ENCODE measurements at regions not wholly inside any gene's neighbourhood (a gene's known extent, or its start where the extent isn't known, plus 50 kb on each side); places are given as distances from the start of the nearest gene placed in this dataset.
"Not testable (repeated sequence)": the region's sequence is repeated elsewhere in the genome, so short reads cannot be mapped to it uniquely, and the experiment has no call there.

DNA sequence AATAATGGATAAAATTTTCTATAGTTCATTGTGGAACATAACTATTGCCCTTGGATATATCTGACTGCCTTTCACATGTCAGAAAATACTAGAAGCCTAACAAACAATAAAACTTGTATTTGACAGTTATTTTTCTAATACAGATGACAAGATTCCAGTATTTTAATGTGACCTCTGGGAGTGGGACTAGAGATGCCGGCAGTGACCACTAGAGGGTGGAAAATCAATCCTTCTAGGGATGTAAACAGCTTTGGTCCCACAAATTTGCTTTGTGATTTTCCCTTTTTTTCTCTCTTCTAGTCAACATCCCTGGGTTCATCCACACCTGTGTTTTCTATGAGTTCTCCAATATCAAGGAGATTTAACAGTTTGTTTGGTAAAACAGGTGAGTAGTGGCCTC lies 813.7 kb downstream of the SPATA31A1 start:
- H3K27me3 ChIP-seq (replicated peaks in 1 of 2; ENCODE audit: control insufficient read depth in 2 of 2, insufficient read depth in 2 of 2, low read length in 1 of 2); CTCF ChIA-PET; H3K36me3 ChIP-seq (ENCODE audit: control insufficient read depth in 2 of 2, insufficient read depth in 2 of 2, low read length in 1 of 2); in situ Hi-C loops (cut with MboI); H2AFZ ChIP-seq (ENCODE audit: control insufficient read depth, low read depth, low read length); SMC1A ChIA-PET (ENCODE audit: uncharacterized antibody, unreplicated experiment); H3K4me1 ChIP-seq (ENCODE audit: control insufficient read depth, insufficient read depth, low read length); H4K20me1 ChIP-seq (ENCODE audit: control insufficient read depth, insufficient read depth); H3K4me2 ChIP-seq (ENCODE audit: control insufficient read depth, insufficient read depth); intact Hi-C loops (cut with micrococcal nuclease; ENCODE audit: unreplicated experiment); H3K9ac ChIP-seq (ENCODE audit: control insufficient read depth, insufficient read depth, low read length); RAD21 ChIA-PET (ENCODE audit: unreplicated experiment); POLR2A ChIA-PET; H3K79me2 ChIP-seq (ENCODE audit: control insufficient read depth, insufficient read depth, low read length); DNase-seq (ENCODE audit: low read depth, low spot score); H3K9me3 ChIP-seq (replicated peaks; ENCODE audit: control insufficient read depth, insufficient read depth, low read length); H3K4me3 ChIP-seq; FAIRE-seq; H3K27ac ChIP-seq (ENCODE audit: control insufficient read depth, insufficient read depth); BruUV-seq (replicated peaks): not testable (repeated sequence)
- peak; percentile 89 for ATAC-seq
- WGBS (ENCODE audit: insufficient coverage, insufficient replicate concordance, low lambda C conversion rate, missing lambda C conversion rate), result no CpG with 5 or more reads among the region's 1 CpG

GRCh38 chr9:40173316-40173715 lies 817.8 kb downstream of the SPATA31A1 start:
- H3K9me3 ChIP-seq (replicated peaks; ENCODE audit: control insufficient read depth, insufficient read depth, low read length); RAD21 ChIA-PET (ENCODE audit: unreplicated experiment); FAIRE-seq; H3K4me2 ChIP-seq (ENCODE audit: control insufficient read depth, insufficient read depth); H3K4me3 ChIP-seq; SMC1A ChIA-PET (ENCODE audit: uncharacterized antibody, unreplicated experiment); in situ Hi-C loops (cut with MboI); BruUV-seq (replicated peaks); intact Hi-C loops (cut with micrococcal nuclease; ENCODE audit: unreplicated experiment); POLR2A ChIA-PET; H3K27ac ChIP-seq (ENCODE audit: control insufficient read depth, insufficient read depth); H3K4me1 ChIP-seq (ENCODE audit: control insufficient read depth, insufficient read depth, low read length); H3K36me3 ChIP-seq (ENCODE audit: control insufficient read depth in 2 of 2, insufficient read depth in 2 of 2, low read length in 1 of 2); CTCF ChIA-PET; H2AFZ ChIP-seq (ENCODE audit: control insufficient read depth, low read depth, low read length); H4K20me1 ChIP-seq (ENCODE audit: control insufficient read depth, insufficient read depth); H3K9ac ChIP-seq (ENCODE audit: control insufficient read depth, insufficient read depth, low read length); ATAC-seq; H3K27me3 ChIP-seq (replicated peaks in 1 of 2; ENCODE audit: control insufficient read depth in 2 of 2, insufficient read depth in 2 of 2, low read length in 1 of 2); H3K79me2 ChIP-seq (ENCODE audit: control insufficient read depth, insufficient read depth, low read length); DNase-seq (ENCODE audit: low read depth, low spot score): not testable (repeated sequence)
- WGBS (ENCODE audit: insufficient coverage, insufficient replicate concordance, low lambda C conversion rate, missing lambda C conversion rate), result 11% methylated on average over 1 of the region's 4 CpGs

DNA sequence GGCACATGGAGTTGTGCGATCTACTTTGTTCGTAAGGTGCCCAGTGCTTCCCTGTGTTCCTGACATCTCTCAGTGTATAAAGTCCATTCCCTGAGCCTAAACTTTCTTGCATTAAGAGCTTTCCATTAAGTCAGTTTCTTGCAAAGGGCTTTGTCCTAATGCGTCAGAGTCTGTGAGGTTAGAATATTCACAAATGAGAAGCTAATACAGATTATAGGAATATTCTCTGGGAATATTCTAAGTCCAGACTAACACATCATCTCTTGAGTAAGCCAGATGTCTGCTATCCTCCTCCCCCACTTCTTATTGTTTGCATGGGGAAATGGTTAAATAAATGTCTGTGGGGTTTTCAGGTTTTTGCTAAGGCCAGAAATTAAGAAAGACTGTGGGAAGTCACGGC lies 818.6 kb downstream of the SPATA31A1 start:
- H3K79me2 ChIP-seq (ENCODE audit: control insufficient read depth, insufficient read depth, low read length); FAIRE-seq; H3K9me3 ChIP-seq (replicated peaks; ENCODE audit: control insufficient read depth, insufficient read depth, low read length); BruUV-seq (replicated peaks); H3K4me1 ChIP-seq (ENCODE audit: control insufficient read depth, insufficient read depth, low read length); H3K4me3 ChIP-seq; in situ Hi-C loops (cut with MboI); ATAC-seq; H3K36me3 ChIP-seq (ENCODE audit: control insufficient read depth in 2 of 2, insufficient read depth in 2 of 2, low read length in 1 of 2); POLR2A ChIA-PET; H4K20me1 ChIP-seq (ENCODE audit: control insufficient read depth, insufficient read depth); H3K4me2 ChIP-seq (ENCODE audit: control insufficient read depth, insufficient read depth); CTCF ChIA-PET; RAD21 ChIA-PET (ENCODE audit: unreplicated experiment); H2AFZ ChIP-seq (ENCODE audit: control insufficient read depth, low read depth, low read length); H3K27ac ChIP-seq (ENCODE audit: control insufficient read depth, insufficient read depth); H3K9ac ChIP-seq (ENCODE audit: control insufficient read depth, insufficient read depth, low read length); intact Hi-C loops (cut with micrococcal nuclease; ENCODE audit: unreplicated experiment); DNase-seq (ENCODE audit: low read depth, low spot score); SMC1A ChIA-PET (ENCODE audit: uncharacterized antibody, unreplicated experiment); H3K27me3 ChIP-seq (replicated peaks in 1 of 2; ENCODE audit: control insufficient read depth in 2 of 2, insufficient read depth in 2 of 2, low read length in 1 of 2): not testable (repeated sequence)
- WGBS (ENCODE audit: insufficient coverage, insufficient replicate concordance, low lambda C conversion rate, missing lambda C conversion rate), result no CpG with 5 or more reads among the region's 4 CpGs

GRCh38 chr9:40177403-40177802 lies 821.9 kb downstream of the SPATA31A1 start:
- H3K4me2 ChIP-seq (ENCODE audit: control insufficient read depth, insufficient read depth); ATAC-seq; POLR2A ChIA-PET; H3K4me3 ChIP-seq; H3K9me3 ChIP-seq (replicated peaks; ENCODE audit: control insufficient read depth, insufficient read depth, low read length); in situ Hi-C loops (cut with MboI); intact Hi-C loops (cut with micrococcal nuclease; ENCODE audit: unreplicated experiment); SMC1A ChIA-PET (ENCODE audit: uncharacterized antibody, unreplicated experiment); FAIRE-seq; CTCF ChIA-PET; H3K79me2 ChIP-seq (ENCODE audit: control insufficient read depth, insufficient read depth, low read length); H3K27ac ChIP-seq (ENCODE audit: control insufficient read depth, insufficient read depth); H4K20me1 ChIP-seq (ENCODE audit: control insufficient read depth, insufficient read depth); BruUV-seq (replicated peaks); RAD21 ChIA-PET (ENCODE audit: unreplicated experiment); H3K36me3 ChIP-seq (ENCODE audit: control insufficient read depth in 2 of 2, insufficient read depth in 2 of 2, low read length in 1 of 2); H2AFZ ChIP-seq (ENCODE audit: control insufficient read depth, low read depth, low read length); H3K27me3 ChIP-seq (replicated peaks in 1 of 2; ENCODE audit: control insufficient read depth in 2 of 2, insufficient read depth in 2 of 2, low read length in 1 of 2); H3K9ac ChIP-seq (ENCODE audit: control insufficient read depth, insufficient read depth, low read length); H3K4me1 ChIP-seq (ENCODE audit: control insufficient read depth, insufficient read depth, low read length); DNase-seq (ENCODE audit: low read depth, low spot score): not testable (repeated sequence)
- 12% methylated on average over 2 of the region's 23 CpGs for WGBS (ENCODE audit: insufficient coverage, insufficient replicate concordance, low lambda C conversion rate, missing lambda C conversion rate)
